CD4-positive, alpha-beta memory T cell (primary cell): ENCODE measurements at regions not wholly inside any gene's neighbourhood (a gene's known extent, or its start where the extent isn't known, plus 50 kb on each side); places are given as distances from the start of the nearest gene placed in this dataset.

ENCODE experiments used
- CTCF ChIA-PET: fragments of 350-600 bp; sonication (Branson Sonifier 250); formaldehyde crosslinking; loops from one replicate; lab custom pipeline; 2021; ENCODE audit warnings: inconsistent platforms; ENCODE audit not compliant: partially characterized antibody; lab: Charles Lee
- POLR2A ChIA-PET: fragments of 350-600 bp; sonication (Branson Sonifier 250); formaldehyde crosslinking; loops from one replicate; lab custom pipeline; 2021; ENCODE audit not compliant: partially characterized antibody; lab: Charles Lee
- DNase-seq, 5 donors: peaks; one replicate each; pipeline versions ENCODE4 v3.0.0 to v3.0.0-alpha.2; 2020 to 2022; ENCODE audit warnings: mixed read lengths in 1 of 5
- H3K27ac ChIP-seq: one replicate; pipeline ENCODE4 v1.7.0; 2013; ENCODE audit warnings: low read depth, low read length
- H3K27me3 ChIP-seq: 2 replicates; pipeline ENCODE4 v1.7.0; 2013; ENCODE audit warnings: mild to moderate bottlenecking, low read length, moderate library complexity; ENCODE audit not compliant: insufficient read depth
- H3K36me3 ChIP-seq: 2 replicates; pipeline ENCODE4 v1.7.0; 2013; ENCODE audit warnings: mild to moderate bottlenecking, low read length, moderate library complexity; ENCODE audit not compliant: insufficient read depth
- H3K4me1 ChIP-seq: 2 replicates; pipeline ENCODE4 v1.7.0; 2013; ENCODE audit warnings: mild to moderate bottlenecking, low read length, moderate library complexity; ENCODE audit not compliant: insufficient read depth
- H3K4me3 ChIP-seq, 2 donors: one replicate each; pipeline ENCODE4 v1.7.0; 2013; ENCODE audit warnings: low read length in 2 of 2, mild to moderate bottlenecking in 1 of 2
- H3K9me3 ChIP-seq, 2 donors: one replicate each; pipeline ENCODE4 v1.7.0; 2013; ENCODE audit warnings: low read length in 2 of 2, control low read depth in 1 of 2; ENCODE audit not compliant: control insufficient read depth in 1 of 2
- H3K27ac Mint-ChIP-seq, 7 donors: one replicate each; pipeline ENCODE4 v1.8.0; 2020 to 2021; ENCODE audit warnings: mixed read lengths in 7 of 7, mild to moderate bottlenecking in 6 of 7, inconsistent platforms in 3 of 7, moderate library complexity in 3 of 7
- H3K27me3 Mint-ChIP-seq, 2 donors: one replicate each; pipeline ENCODE4 v1.8.0; 2020 to 2021; ENCODE audit warnings: mixed read lengths in 2 of 2
- H3K36me3 Mint-ChIP-seq, 2 donors: one replicate each; pipeline ENCODE4 v1.8.0; 2020 to 2021; ENCODE audit warnings: mixed read lengths in 2 of 2, inconsistent platforms in 1 of 2, mild to moderate bottlenecking in 1 of 2
- H3K4me1 Mint-ChIP-seq, 4 donors: one replicate each; pipeline ENCODE4 v1.8.0; 2020 to 2021; ENCODE audit warnings: mixed read lengths in 4 of 4, mild to moderate bottlenecking in 1 of 4
- H3K4me3 Mint-ChIP-seq, 8 donors: one replicate each; pipeline ENCODE4 v1.8.0; 2020 to 2021; ENCODE audit warnings: mixed read lengths in 8 of 8, mild to moderate bottlenecking in 7 of 8, moderate library complexity in 6 of 8, inconsistent platforms in 3 of 8
- H3K9me3 Mint-ChIP-seq, 8 donors: one replicate each; pipeline ENCODE4 v1.8.0; 2020 to 2021; ENCODE audit warnings: mixed read lengths in 8 of 8, mild to moderate bottlenecking in 5 of 8, inconsistent platforms in 3 of 8, moderate library complexity in 1 of 8
- intact Hi-C: fragments of 100-400 bp; cut with micrococcal nuclease; formaldehyde crosslinking; loops from one replicate; pipeline ENCODE4 v1.15.1; 2023

DNA sequence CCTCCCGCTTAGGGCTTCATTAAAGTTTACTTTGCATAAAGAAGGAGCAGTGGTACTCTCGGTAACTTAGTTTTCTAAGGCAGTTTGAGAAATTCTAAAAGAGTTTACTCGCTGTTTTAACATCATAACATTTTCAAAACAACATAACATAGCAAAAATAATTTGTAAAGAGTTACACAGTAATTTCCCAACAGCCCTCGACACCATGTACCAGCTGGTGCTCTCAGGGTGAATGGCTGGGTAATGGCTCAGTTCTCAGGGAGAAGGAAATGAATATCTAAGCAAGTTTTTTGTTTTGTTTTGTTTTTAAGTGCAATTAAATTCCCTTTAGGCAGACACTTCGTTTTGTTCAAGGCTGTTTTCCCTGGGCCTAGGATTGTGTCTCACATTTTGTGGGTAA, 435.3 kb downstream of the C4orf33 start:
- Mint-ChIP-seq H3K36me3 (no peaks in the 10 kb centered on the region), H3K4me1 (no peaks in the 10 kb centered on the region), H3K9me3 (peaks cover 0 to 3% (median 0%) of the 10 kb centered on the region in 8 donors), H3K4me3 (no peak overlapping the region), H3K27me3 (no peaks in the 10 kb centered on the region), H3K27ac (no peak overlapping the region)
- DNase-seq, result no peak
- Histone ChIP-seq H3K36me3 (no peaks in the 10 kb centered on the region), H3K4me1 (no peaks in the 10 kb centered on the region), H3K27me3 (no peaks in the 10 kb centered on the region), H3K9me3 (no peaks in the 10 kb centered on the region), H3K27ac (no peak overlapping the region), H3K4me3 (no peak overlapping the region)
- CTCF ChIA-PET, result no interaction called here
- POLR2A ChIA-PET, result no interaction called here
- intact Hi-C loops, result no loop called here

- no peaks in the 10 kb centered on the region for H3K27me3 ChIP-seq
- H3K36me3 Mint-ChIP-seq, result no peaks in the 10 kb centered on the region
- H3K27ac ChIP-seq, result no peak overlapping the region
- no peaks in the 10 kb centered on the region for H3K4me1 Mint-ChIP-seq
- no peaks in the 10 kb centered on the region for H3K36me3 ChIP-seq
- ChIA-PET CTCF (no interaction called here), POLR2A (no interaction called here)
- H3K27ac Mint-ChIP-seq, result no peak overlapping the region
- H3K4me3 ChIP-seq, result no peak overlapping the region
- H3K27me3 Mint-ChIP-seq, result no peaks in the 10 kb centered on the region
- H3K9me3 ChIP-seq, result no peaks in the 10 kb centered on the region
- peaks cover 0 to 2% (median 0%) of the 10 kb centered on the region in 8 donors for H3K9me3 Mint-ChIP-seq
- H3K4me1 ChIP-seq, result no peaks in the 10 kb centered on the region
- DNase-seq, result no peak
- no peak overlapping the region for H3K4me3 Mint-ChIP-seq
- intact Hi-C loops, result no loop called here
Observed at GRCh38 chr4:129532573-129532972, 436.6 kb downstream of the C4orf33 start.

DNA sequence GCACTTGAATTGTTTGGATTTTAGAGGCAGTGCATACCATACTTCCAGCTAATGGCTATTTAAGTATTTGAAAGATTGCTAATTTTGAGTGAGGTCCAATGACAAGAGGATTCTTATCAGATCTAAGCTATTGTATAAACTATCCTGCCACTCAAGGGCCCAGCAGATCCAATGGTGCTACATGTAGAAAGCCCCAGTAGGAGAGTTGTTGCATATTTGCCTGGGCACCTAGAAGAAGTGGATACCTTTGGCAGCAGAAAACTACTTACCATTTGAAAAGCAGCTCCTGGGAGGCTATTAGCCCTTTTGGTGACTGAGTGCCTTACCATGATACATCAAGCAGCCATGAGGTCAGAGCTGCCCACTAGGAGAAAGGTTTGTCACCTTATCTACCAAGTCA, 447.3 kb downstream of the C4orf33 start:
- Histone ChIP-seq H3K36me3 (no peaks in the 10 kb centered on the region), H3K27me3 (no peaks in the 10 kb centered on the region), H3K9me3 (no peaks in the 10 kb centered on the region), H3K4me1 (no peaks in the 10 kb centered on the region), H3K4me3 (no peak overlapping the region), H3K27ac (no peak overlapping the region)
- no peak overlapping the region for H3K27ac Mint-ChIP-seq
- H3K9me3 Mint-ChIP-seq, result peaks cover 0 to 3% (median 0%) of the 10 kb centered on the region in 8 donors
- H3K4me3 Mint-ChIP-seq, result no peak overlapping the region
- POLR2A ChIA-PET, result no interaction called here
- no peaks in the 10 kb centered on the region for H3K4me1 Mint-ChIP-seq
- H3K27me3 Mint-ChIP-seq, result peaks cover 0 to under 1% of the 10 kb centered on the region in 2 donors
- CTCF ChIA-PET, result no interaction called here
- intact Hi-C loops, result no loop called here
- H3K36me3 Mint-ChIP-seq, result no peaks in the 10 kb centered on the region
- DNase-seq, result no peak

- Histone ChIP-seq H3K36me3 (no peaks in the 10 kb centered on the region), H3K9me3 (no peaks in the 10 kb centered on the region), H3K4me3 (no peak overlapping the region), H3K27ac (no peak overlapping the region), H3K4me1 (no peaks in the 10 kb centered on the region), H3K27me3 (no peaks in the 10 kb centered on the region)
- DNase-seq, result no peak
- Mint-ChIP-seq H3K9me3 (peaks cover 0 to under 1% (median 0%) of the 10 kb centered on the region in 8 donors), H3K27ac (no peak overlapping the region), H3K4me3 (no peak overlapping the region), H3K36me3 (no peaks in the 10 kb centered on the region), H3K27me3 (peaks cover 0 to 1% of the 10 kb centered on the region in 2 donors), H3K4me1 (no peaks in the 10 kb centered on the region)
- intact Hi-C loops, result no loop called here
- ChIA-PET POLR2A (no interaction called here), CTCF (no interaction called here)
Observed at GRCh38 chr4:129545599-129546278, 449.8 kb downstream of the C4orf33 start.

DNA sequence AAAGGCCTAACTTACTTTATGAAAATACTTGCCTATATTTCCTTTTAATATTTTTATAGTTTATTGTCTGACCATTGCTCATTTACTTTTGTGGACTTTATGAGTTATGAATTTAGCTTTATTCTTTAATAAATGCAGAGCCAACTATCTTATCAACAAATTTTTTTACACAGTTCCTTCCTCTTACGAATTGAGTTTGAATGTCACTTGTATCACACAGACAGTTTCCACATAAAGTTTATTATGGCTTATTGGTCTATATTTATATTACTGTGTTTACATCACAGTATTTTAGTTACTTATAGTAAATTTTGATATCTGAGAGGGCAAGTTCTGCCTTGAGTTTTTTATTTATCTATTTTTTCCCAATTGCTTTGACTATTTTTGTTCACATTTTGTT, 450.6 kb downstream of the C4orf33 start:
- H3K27ac ChIP-seq, result no peak overlapping the region
- peaks cover 0 to 1% of the 10 kb centered on the region in 2 donors for H3K27me3 Mint-ChIP-seq
- H3K9me3 ChIP-seq, result no peaks in the 10 kb centered on the region

DNA sequence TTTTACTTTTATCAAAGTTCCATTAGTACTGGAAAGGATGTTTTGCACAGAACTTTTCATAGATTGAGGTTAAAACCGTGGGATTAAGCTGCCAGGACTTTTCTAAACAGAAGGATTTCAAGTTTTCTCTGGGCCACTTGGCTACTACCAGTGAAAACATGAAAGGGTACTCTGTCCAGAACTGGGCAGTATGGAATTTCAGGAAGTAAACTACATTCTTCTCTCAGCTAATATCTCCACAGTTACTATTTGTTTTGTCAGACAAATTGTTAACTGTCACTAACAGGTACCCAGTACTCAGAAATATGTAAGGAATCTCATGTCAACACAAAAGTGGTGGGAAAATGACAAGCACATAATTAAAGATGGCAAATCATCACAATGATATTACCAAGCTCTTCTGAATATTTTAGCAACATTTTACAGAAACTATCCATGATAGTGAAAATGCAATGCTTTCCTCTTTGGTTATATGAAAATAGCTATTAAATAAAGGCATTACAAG, 454.4 kb downstream of the C4orf33 start:
- intact Hi-C loops, result no loop called here
- Histone ChIP-seq H3K36me3 (no peaks in the 10 kb centered on the region), H3K4me1 (no peaks in the 10 kb centered on the region), H3K9me3 (no peaks in the 10 kb centered on the region), H3K27ac (no peak overlapping the region), H3K4me3 (no peak overlapping the region), H3K27me3 (no peaks in the 10 kb centered on the region)
- ChIA-PET CTCF (no interaction called here), POLR2A (no interaction called here)
- no peak overlapping the region for H3K27ac Mint-ChIP-seq
- no peak for DNase-seq
- H3K9me3 Mint-ChIP-seq, result no peaks in the 10 kb centered on the region
- H3K27me3 Mint-ChIP-seq, result peaks cover 0 to 1% of the 10 kb centered on the region in 2 donors
- H3K4me3 Mint-ChIP-seq, result no peak overlapping the region
- no peaks in the 10 kb centered on the region for H3K4me1 Mint-ChIP-seq
- H3K36me3 Mint-ChIP-seq, result no peaks in the 10 kb centered on the region

More for the DNA sequence above, 450.6 kb downstream of the C4orf33 start:
- no peaks in the 10 kb centered on the region for H3K27me3 ChIP-seq
- ChIA-PET POLR2A (no interaction called here), CTCF (no interaction called here)
- no peak overlapping the region for H3K4me3 Mint-ChIP-seq
- H3K4me3 ChIP-seq, result no peak overlapping the region
- no peaks in the 10 kb centered on the region for H3K9me3 Mint-ChIP-seq
- H3K4me1 Mint-ChIP-seq, result no peaks in the 10 kb centered on the region
- H3K4me1 ChIP-seq, result no peaks in the 10 kb centered on the region
- no peaks in the 10 kb centered on the region for H3K36me3 Mint-ChIP-seq
- H3K27ac Mint-ChIP-seq, result no peak overlapping the region
- DNase-seq, result no peak
- no peaks in the 10 kb centered on the region for H3K36me3 ChIP-seq
- intact Hi-C loops, result no loop called here

- CTCF ChIA-PET, result no interaction called here
- H3K27me3 Mint-ChIP-seq, result no peaks in the 10 kb centered on the region
- H3K36me3 Mint-ChIP-seq, result no peaks in the 10 kb centered on the region
- no peak overlapping the region for H3K27ac Mint-ChIP-seq
- no peaks in the 10 kb centered on the region for H3K36me3 ChIP-seq
- no peaks in the 10 kb centered on the region for H3K9me3 ChIP-seq
- H3K9me3 Mint-ChIP-seq, result peaks cover 0 to 4% (median 2%) of the 10 kb centered on the region in 8 donors
- POLR2A ChIA-PET, result no interaction called here
- no peak overlapping the region for H3K4me3 Mint-ChIP-seq
- no peak overlapping the region for H3K4me3 ChIP-seq
- no peak overlapping the region for H3K27ac ChIP-seq
- H3K27me3 ChIP-seq, result no peaks in the 10 kb centered on the region
- H3K4me1 ChIP-seq, result no peaks in the 10 kb centered on the region
- no peaks in the 10 kb centered on the region for H3K4me1 Mint-ChIP-seq
- DNase-seq, result no peak
- intact Hi-C loops, result no loop called here
Observed at GRCh38 chr4:129561280-129561679, 465.3 kb downstream of the C4orf33 start.
